ENCODE measurements at regions not wholly inside any gene's neighbourhood (a gene's known extent, or its start where the extent isn't known, plus 50 kb on each side); places are given as distances from the start of the nearest gene placed in this dataset.

DNA sequence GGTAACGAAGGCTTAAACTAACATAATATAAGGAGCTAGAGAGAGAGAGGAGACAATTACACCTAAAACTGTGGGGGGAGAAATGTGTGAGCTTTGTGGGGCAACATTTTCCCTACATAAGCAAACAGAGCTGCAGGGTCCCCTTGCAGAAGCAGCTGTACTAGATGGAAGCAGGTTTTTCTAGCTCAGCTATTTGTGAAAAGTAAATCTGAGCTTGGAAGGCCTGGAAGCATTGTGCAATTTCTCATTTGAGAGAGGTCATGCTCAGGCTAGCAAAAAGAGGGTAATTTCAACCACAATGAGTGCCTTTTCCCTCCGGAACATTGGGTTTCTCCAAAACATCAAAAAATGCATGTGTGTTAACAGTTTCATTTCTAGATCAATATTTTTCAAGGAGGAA, 130.0 kb downstream of the ARL4C start:
- TF ChIP-seq, protein P1, sequence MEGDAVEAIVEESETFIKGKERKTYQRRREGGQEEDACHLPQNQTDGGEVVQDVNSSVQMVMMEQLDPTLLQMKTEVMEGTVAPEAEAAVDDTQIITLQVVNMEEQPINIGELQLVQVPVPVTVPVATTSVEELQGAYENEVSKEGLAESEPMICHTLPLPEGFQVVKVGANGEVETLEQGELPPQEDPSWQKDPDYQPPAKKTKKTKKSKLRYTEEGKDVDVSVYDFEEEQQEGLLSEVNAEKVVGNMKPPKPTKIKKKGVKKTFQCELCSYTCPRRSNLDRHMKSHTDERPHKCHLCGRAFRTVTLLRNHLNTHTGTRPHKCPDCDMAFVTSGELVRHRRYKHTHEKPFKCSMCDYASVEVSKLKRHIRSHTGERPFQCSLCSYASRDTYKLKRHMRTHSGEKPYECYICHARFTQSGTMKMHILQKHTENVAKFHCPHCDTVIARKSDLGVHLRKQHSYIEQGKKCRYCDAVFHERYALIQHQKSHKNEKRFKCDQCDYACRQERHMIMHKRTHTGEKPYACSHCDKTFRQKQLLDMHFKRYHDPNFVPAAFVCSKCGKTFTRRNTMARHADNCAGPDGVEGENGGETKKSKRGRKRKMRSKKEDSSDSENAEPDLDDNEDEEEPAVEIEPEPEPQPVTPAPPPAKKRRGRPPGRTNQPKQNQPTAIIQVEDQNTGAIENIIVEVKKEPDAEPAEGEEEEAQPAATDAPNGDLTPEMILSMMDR (conservative IDR thresholded peaks at IDR 0.05 in 1 of 2, IDR thresholded peaks at IDR 0.05 in 1 of 2; ENCODE audit: extremely low read depth in 1 of 2, insufficient read depth in 1 of 2, low read depth in 1 of 2, low read length in 2 of 2) = no peak
- TF ChIP-seq EZH2 (IDR thresholded peaks at IDR 0.05; ENCODE audit: borderline replicate concordance, low read length) = no peak
